Testis (tissue), 2 donors: ENCODE measurements at regions not wholly inside any gene's neighbourhood (a gene's known extent, or its start where the extent isn't known, plus 50 kb on each side); places are given as distances from the start of the nearest gene placed in this dataset.

Experiments used
- DNase-seq: peaks from one replicate; pipeline ENCODE4 v3.0.0-alpha.2; 2019
- H3K27ac ChIP-seq, 2 donors: fragments of 200-600 bp; sonication (generic); one replicate each; pipeline ENCODE4 v1.5.1; 2019
- H3K27me3 ChIP-seq: fragments of 200-600 bp; sonication (generic); one replicate; pipeline ENCODE4 v1.5.1; 2019
- H3K36me3 ChIP-seq: fragments of 200-600 bp; sonication (generic); one replicate; pipeline ENCODE4 v1.5.1; 2017; ENCODE audit warnings: low read depth; ENCODE audit errors: missing control alignments
- H3K4me1 ChIP-seq: fragments of 200-600 bp; sonication (generic); one replicate; pipeline ENCODE4 v1.5.1; 2019
- H3K4me3 ChIP-seq, 2 donors: fragments of 200-600 bp; sonication (generic); one replicate each; pipeline ENCODE4 v1.5.1; 2017 to 2019
- H3K9me3 ChIP-seq: fragments of 200-600 bp; sonication (generic); one replicate; pipeline ENCODE4 v1.5.1; 2017
- POLR2A ChIP-seq: fragments of 450-650 bp; IDR thresholded peaks from one replicate; pipeline ENCODE4 v1.6.1; 2017; ENCODE audit warnings: antibody characterized with exemption, mild to moderate bottlenecking, moderate library complexity
- WGBS, 2 donors: methylation state at CpG; one replicate each; pipeline ENCODE4 v1.1.5; 2018; 5-methylcytosine and 5-hydroxymethylcytosine counted together
- intact Hi-C: fragments of 100-400 bp; cut with DNase I; formaldehyde crosslinking; loops from one replicate; pipeline ENCODE4 v1.15.1; 2023; ENCODE audit warnings: low total_unique reads
- TF ChIP-seq, protein P1 (sequence below), 3 experiments: fragments of 450-650 bp in 2 of 3; fragments of 200-600 bp in 1 of 3; sonication (generic) in 1 of 3; IDR thresholded peaks; one replicate each; pipeline ENCODE4 v1.5.1; 2016 to 2019; ENCODE audit warnings: antibody characterized with exemption in 3 of 3, mild to moderate bottlenecking in 2 of 3, moderate library complexity in 1 of 3

DNA sequence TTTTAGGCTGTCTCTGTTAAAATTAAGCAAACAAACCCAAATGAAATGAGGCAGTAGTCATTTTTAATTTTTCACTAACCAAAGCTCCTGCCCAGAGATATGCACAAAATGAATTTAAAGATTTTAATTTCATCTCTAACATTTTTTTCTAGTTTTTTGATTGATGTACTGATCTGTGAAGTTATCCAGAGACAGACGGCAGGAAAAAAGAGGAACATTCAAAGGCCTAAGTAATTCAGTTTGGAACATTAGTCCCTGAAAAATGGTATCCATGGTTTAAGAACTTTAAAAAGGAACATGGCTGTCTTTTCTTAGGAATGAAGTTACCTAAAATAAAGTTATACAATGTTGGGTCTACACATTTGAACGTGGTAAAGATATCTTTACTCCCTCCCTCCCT is 498.8 kb upstream of the LMO3 start:
- no peaks in the 10 kb centered on the region for H3K9me3 ChIP-seq
- H3K4me3 ChIP-seq: no peak overlapping the region
- no peaks in the 10 kb centered on the region for H3K4me1 ChIP-seq
- intact Hi-C loops: no loop called here
- no peak overlapping the region for H3K27ac ChIP-seq
- TF ChIP-seq, protein P1, sequence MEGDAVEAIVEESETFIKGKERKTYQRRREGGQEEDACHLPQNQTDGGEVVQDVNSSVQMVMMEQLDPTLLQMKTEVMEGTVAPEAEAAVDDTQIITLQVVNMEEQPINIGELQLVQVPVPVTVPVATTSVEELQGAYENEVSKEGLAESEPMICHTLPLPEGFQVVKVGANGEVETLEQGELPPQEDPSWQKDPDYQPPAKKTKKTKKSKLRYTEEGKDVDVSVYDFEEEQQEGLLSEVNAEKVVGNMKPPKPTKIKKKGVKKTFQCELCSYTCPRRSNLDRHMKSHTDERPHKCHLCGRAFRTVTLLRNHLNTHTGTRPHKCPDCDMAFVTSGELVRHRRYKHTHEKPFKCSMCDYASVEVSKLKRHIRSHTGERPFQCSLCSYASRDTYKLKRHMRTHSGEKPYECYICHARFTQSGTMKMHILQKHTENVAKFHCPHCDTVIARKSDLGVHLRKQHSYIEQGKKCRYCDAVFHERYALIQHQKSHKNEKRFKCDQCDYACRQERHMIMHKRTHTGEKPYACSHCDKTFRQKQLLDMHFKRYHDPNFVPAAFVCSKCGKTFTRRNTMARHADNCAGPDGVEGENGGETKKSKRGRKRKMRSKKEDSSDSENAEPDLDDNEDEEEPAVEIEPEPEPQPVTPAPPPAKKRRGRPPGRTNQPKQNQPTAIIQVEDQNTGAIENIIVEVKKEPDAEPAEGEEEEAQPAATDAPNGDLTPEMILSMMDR (IDR thresholded peaks at IDR 0.05): no peak
- TF ChIP-seq POLR2A: no peak
- WGBS, 2 donors: 77 to 80% methylated on average over 2 of the region's 2 CpGs
- H3K36me3 ChIP-seq: no peaks in the 10 kb centered on the region
- no peak for DNase-seq
- H3K27me3 ChIP-seq: no peaks in the 10 kb centered on the region

DNA sequence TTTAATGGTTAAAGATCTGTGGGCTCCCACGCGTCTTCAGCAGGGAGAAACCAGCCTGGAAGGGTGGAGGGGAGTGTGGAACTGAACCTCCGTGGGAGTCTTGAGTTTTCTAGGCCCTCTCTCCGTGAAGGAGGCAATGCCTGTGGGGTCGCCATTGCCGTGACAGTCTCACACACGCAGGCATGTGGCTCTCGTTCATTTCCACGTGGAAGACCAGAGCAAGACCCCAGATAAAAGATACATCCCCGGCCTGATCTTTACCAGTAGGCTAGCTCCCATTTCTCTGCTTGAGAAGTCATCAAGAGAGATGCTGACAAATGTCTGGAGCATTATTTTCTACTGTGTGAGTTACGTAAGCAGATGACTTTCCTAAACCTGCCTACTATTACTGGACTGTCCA is 491.7 kb upstream of the LMO3 start:
- Histone ChIP-seq H3K36me3 (no peaks in the 10 kb centered on the region), H3K27me3 (no peaks in the 10 kb centered on the region), H3K4me1 (no peaks in the 10 kb centered on the region), H3K9me3 (no peaks in the 10 kb centered on the region), H3K4me3 (no peak overlapping the region), H3K27ac (no peak overlapping the region)
- 82 to 84% methylated on average over 11 of the region's 11 CpGs for WGBS, 2 donors
- TF ChIP-seq, protein P1 (IDR thresholded peaks at IDR 0.05): no peak
- no peak for TF ChIP-seq POLR2A
- DNase-seq: no peak
- intact Hi-C loops: no loop called here

DNA sequence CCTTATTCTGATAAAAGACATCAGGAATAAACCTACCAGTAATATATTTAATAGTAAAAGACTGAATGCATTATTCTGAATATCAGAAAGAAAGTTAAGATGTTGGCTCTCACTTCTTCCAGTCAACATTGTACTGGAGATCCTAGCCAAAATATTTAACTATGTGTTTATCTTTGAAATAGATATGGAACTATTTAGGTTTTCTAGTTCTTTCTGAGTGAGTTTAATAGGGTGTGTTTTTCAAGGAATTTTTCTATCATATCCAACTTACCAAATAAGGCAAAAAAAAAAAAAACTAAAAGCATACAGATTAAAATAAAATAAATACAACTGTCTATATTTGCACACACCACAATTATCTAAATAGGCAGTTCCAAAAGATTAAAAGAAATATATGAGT is 478.9 kb upstream of the LMO3 start:
- TF ChIP-seq, protein P1 (IDR thresholded peaks at IDR 0.05): no peak
- TF ChIP-seq POLR2A: no peak
- Histone ChIP-seq H3K27me3 (no peaks in the 10 kb centered on the region), H3K4me3 (no peak overlapping the region), H3K36me3 (no peaks in the 10 kb centered on the region), H3K27ac (no peak overlapping the region), H3K4me1 (no peaks in the 10 kb centered on the region), H3K9me3 (no peaks in the 10 kb centered on the region)
- intact Hi-C loops: no loop called here
- no peak for DNase-seq

DNA sequence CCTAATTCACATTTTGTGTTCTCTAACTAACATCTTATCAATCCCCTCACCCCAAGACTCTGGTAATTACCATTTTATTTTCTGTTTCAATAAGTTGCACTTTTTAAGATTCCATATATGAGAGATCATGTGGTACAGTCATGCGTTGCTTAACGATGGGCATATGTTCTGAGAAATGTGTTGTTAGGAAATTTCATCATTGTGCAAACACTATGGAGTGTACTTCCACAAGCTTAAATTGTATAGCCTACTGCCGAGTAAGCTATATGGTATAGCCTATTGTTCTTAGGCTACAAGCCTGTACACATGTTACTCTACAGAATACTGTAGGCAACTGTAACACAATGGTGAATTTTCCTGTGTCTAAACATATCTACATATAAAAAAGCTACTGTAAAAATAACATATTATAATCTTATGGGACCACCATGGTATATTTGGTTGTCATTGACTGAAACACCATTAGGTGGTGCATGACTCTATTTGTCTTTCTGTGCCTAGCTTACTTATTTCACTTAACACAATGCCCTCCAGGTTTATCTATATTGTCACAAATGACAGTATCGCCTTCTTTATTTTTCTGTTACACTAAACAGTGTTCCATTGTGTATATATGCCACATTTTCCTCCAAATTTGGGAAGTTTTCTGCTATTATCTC is 473.4 kb upstream of the LMO3 start:
- no peak for TF ChIP-seq POLR2A
- TF ChIP-seq, protein P1 (IDR thresholded peaks at IDR 0.05): no peak
- Histone ChIP-seq H3K27ac (no peak overlapping the region), H3K27me3 (no peaks in the 10 kb centered on the region), H3K36me3 (no peaks in the 10 kb centered on the region), H3K4me3 (no peak overlapping the region), H3K4me1 (no peaks in the 10 kb centered on the region), H3K9me3 (no peaks in the 10 kb centered on the region)
- WGBS, 2 donors: 90 to 94% methylated on average over 4 of the region's 4 CpGs
- no peak for DNase-seq
- intact Hi-C loops: no loop called here

DNA sequence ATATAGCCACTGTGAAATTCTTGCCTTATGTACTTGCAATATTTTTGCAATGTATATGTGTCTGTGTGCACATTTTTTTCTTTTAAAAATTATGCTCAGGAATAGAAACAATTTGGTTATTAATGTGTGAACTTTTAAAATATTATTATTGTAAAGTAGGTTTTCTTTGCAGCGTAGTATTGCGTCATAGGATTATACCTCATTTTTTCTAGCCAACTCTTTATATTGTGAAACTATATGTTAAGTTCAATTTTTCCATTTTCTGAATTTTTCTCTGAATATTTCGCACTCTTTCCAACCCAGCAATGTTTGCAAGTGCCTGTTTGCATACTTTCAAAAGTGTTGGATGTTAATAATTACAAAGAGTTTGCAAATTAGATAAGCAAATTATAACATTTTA is 471.6 kb upstream of the LMO3 start:
- intact Hi-C loops: no loop called here
- Histone ChIP-seq H3K4me1 (no peaks in the 10 kb centered on the region), H3K36me3 (no peaks in the 10 kb centered on the region), H3K27me3 (no peaks in the 10 kb centered on the region), H3K9me3 (no peaks in the 10 kb centered on the region), H3K4me3 (no peak overlapping the region), H3K27ac (no peak overlapping the region)
- 88 to 96% methylated on average over 3 of the region's 3 CpGs for WGBS, 2 donors
- DNase-seq: no peak
- no peak for TF ChIP-seq POLR2A
- TF ChIP-seq, protein P1 (IDR thresholded peaks at IDR 0.05): no peak
